ENCODE measurements at regions not wholly inside any gene's neighbourhood (a gene's known extent, or its start where the extent isn't known, plus 50 kb on each side); places are given as distances from the start of the nearest gene placed in this dataset.

DNA sequence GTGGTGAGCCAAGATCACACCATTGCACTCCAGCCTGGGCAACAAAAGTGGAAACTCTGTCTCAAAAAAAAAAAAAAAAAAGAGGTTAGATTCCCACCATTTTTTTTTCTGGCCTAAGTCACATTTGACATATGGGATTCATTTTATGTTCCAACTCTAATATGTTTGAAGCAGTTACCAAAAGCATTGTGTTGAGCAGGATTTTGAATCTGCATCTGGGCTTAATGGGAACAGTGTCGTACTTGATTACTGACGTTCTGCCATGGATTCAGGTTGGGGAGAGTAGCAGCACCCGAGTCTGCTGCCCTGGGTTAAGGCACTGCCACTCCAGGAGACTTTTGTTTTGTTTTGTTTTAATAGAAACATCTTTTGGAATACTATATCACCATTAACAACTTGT is 348.7 kb upstream of the TBL1XR1 start:
- TF ChIP-seq, protein P1, sequence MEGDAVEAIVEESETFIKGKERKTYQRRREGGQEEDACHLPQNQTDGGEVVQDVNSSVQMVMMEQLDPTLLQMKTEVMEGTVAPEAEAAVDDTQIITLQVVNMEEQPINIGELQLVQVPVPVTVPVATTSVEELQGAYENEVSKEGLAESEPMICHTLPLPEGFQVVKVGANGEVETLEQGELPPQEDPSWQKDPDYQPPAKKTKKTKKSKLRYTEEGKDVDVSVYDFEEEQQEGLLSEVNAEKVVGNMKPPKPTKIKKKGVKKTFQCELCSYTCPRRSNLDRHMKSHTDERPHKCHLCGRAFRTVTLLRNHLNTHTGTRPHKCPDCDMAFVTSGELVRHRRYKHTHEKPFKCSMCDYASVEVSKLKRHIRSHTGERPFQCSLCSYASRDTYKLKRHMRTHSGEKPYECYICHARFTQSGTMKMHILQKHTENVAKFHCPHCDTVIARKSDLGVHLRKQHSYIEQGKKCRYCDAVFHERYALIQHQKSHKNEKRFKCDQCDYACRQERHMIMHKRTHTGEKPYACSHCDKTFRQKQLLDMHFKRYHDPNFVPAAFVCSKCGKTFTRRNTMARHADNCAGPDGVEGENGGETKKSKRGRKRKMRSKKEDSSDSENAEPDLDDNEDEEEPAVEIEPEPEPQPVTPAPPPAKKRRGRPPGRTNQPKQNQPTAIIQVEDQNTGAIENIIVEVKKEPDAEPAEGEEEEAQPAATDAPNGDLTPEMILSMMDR (conservative IDR thresholded peaks at IDR 0.05; ENCODE audit: low read depth, low read length): no peak
- TF ChIP-seq EZH2 (IDR thresholded peaks at IDR 0.05; ENCODE audit: borderline replicate concordance, low read depth, low read length, poor library complexity, severe bottlenecking): no peak

Data from A673 (cell line).